ENCODE measurements at regions not wholly inside any gene's neighbourhood (a gene's known extent, or its start where the extent isn't known, plus 50 kb on each side); places are given as distances from the start of the nearest gene placed in this dataset.

DNA sequence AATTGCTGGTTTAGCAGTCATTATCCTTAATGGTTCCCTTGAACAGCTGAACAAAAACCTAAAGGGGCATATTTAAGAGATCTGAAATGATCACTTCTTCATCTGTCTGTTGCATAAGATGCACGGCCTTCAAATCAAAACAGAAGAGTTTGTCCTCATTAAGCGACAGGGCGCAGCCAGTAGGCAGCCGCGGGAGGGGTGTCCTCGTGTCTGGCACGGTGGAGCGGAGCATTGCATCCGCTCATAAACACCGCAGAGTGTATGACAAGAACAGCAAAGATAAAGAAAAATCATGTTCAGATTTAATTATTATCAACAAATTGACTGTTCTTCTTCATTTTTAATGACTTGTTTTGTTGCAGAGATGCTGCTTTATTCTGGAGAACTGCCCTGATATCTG lies 255.6 kb upstream of the ADARB2 start:
- TF ChIP-seq, protein P1, sequence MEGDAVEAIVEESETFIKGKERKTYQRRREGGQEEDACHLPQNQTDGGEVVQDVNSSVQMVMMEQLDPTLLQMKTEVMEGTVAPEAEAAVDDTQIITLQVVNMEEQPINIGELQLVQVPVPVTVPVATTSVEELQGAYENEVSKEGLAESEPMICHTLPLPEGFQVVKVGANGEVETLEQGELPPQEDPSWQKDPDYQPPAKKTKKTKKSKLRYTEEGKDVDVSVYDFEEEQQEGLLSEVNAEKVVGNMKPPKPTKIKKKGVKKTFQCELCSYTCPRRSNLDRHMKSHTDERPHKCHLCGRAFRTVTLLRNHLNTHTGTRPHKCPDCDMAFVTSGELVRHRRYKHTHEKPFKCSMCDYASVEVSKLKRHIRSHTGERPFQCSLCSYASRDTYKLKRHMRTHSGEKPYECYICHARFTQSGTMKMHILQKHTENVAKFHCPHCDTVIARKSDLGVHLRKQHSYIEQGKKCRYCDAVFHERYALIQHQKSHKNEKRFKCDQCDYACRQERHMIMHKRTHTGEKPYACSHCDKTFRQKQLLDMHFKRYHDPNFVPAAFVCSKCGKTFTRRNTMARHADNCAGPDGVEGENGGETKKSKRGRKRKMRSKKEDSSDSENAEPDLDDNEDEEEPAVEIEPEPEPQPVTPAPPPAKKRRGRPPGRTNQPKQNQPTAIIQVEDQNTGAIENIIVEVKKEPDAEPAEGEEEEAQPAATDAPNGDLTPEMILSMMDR (conservative IDR thresholded peaks at IDR 0.05; ENCODE audit: low read length): no peak
- no peak for TF ChIP-seq EZH2phosphoT487 (IDR thresholded peaks at IDR 0.05; ENCODE audit: borderline replicate concordance, low read depth, low read length)
